H1 (cell line): ENCODE measurements at regions not wholly inside any gene's neighbourhood (a gene's known extent, or its start where the extent isn't known, plus 50 kb on each side); places are given as distances from the start of the nearest gene placed in this dataset.

ENCODE experiments used
- BACH1 ChIP-seq: IDR thresholded peaks from 2 replicates; pipeline ENCODE4 v1.6.1; 2012; ENCODE audit warnings: low read length, improper control_type of control experiment
- JUND ChIP-seq: IDR thresholded peaks from 2 replicates; pipeline ENCODE4 v1.6.1; 2011; ENCODE audit warnings: mild to moderate bottlenecking, improper control_type of control experiment, low read length

GRCh38 chr1:98427664-98428063 is 233.9 kb upstream of the SNX7 start (continued):
- no peak for TF ChIP-seq JUND
- TF ChIP-seq BACH1 = no peak
